Mesothelial cell of epicardium (in vitro differentiated cells): ENCODE measurements at regions not wholly inside any gene's neighbourhood (a gene's known extent, or its start where the extent isn't known, plus 50 kb on each side); places are given as distances from the start of the nearest gene placed in this dataset.

Source experiments
- DNase-seq, 2 experiments: peaks; one replicate each; pipeline ENCODE4 v3.0.0; 2021; ENCODE audit warnings: low spot score in 2 of 2; ENCODE audit not compliant: unreplicated experiment in 2 of 2
- H3K27ac Mint-ChIP-seq: 2 replicates; pipeline ENCODE4 v1.8.0; 2021; ENCODE audit warnings: mixed read lengths
- H3K27me3 Mint-ChIP-seq: 2 replicates; pipeline ENCODE4 v1.8.0; 2021; ENCODE audit warnings: low read depth, mixed read lengths
- H3K36me3 Mint-ChIP-seq: 2 replicates; pipeline ENCODE4 v1.8.0; 2021; ENCODE audit warnings: mixed read lengths
- H3K4me1 Mint-ChIP-seq: 2 replicates; pipeline ENCODE4 v1.8.0; 2021; ENCODE audit warnings: mixed read lengths
- H3K4me3 Mint-ChIP-seq: 2 replicates; pipeline ENCODE4 v1.8.0; 2021; ENCODE audit warnings: mild to moderate bottlenecking, moderate library complexity, mixed read lengths
- H3K9me3 Mint-ChIP-seq: 2 replicates; pipeline ENCODE4 v1.8.0; 2021; ENCODE audit warnings: mixed read lengths
- TF ChIP-seq, protein P1 (sequence below): fragments of 200-600 bp; sonication (generic); IDR thresholded peaks from one replicate; pipeline ENCODE4 v1.5.0; 2021; ENCODE audit warnings: antibody characterized with exemption; ENCODE audit not compliant: unreplicated experiment

DNA sequence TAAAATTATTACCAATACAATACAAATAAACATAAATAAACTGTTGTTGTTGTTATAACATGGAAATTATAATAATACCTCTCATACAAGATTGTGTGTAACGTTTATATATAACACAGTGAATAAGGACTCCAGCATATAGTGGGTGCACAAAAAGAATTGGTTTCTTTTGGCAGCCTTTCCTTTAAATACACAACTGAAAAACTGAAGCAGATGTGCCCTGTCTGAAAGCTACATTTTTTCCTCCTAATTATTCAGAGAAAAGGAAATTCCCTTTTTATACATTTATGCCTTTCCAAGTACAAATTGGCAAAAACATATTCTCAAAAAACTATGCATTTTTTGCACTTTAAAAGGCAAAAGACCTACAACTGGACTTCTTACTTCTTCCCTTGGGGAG, 928.9 kb upstream of the NR2F2 start:
- Mint-ChIP-seq H3K4me1 (peaks cover 7% of the 10 kb centered on the region), H3K36me3 (no peaks in the 10 kb centered on the region), H3K27me3 (no peaks in the 10 kb centered on the region), H3K9me3 (peaks cover 9% of the 10 kb centered on the region), H3K27ac (no peak overlapping the region), H3K4me3 (no peak overlapping the region)
- TF ChIP-seq, protein P1, sequence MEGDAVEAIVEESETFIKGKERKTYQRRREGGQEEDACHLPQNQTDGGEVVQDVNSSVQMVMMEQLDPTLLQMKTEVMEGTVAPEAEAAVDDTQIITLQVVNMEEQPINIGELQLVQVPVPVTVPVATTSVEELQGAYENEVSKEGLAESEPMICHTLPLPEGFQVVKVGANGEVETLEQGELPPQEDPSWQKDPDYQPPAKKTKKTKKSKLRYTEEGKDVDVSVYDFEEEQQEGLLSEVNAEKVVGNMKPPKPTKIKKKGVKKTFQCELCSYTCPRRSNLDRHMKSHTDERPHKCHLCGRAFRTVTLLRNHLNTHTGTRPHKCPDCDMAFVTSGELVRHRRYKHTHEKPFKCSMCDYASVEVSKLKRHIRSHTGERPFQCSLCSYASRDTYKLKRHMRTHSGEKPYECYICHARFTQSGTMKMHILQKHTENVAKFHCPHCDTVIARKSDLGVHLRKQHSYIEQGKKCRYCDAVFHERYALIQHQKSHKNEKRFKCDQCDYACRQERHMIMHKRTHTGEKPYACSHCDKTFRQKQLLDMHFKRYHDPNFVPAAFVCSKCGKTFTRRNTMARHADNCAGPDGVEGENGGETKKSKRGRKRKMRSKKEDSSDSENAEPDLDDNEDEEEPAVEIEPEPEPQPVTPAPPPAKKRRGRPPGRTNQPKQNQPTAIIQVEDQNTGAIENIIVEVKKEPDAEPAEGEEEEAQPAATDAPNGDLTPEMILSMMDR: no peak
- no peak for DNase-seq

DNA sequence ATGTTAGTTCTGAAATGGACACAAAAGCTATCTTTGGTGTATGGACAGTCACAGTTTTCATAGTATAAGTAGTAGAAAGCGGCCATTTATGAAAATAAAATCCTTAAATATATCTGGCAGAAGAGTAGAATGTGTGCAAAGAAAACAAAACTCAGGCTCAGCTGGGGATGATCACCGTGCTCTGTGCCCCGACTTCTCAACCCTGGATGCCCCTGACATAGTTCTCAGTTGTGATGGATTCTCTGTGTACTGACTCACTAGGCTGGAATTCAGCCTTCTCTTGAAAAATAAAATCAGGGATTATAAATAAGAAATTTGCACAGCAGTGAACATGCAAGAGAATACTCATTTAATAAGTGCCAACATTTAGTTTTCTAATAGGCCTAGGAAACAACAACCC, 925.1 kb upstream of the NR2F2 start:
- H3K9me3 Mint-ChIP-seq: no peaks in the 10 kb centered on the region
- no peak for DNase-seq
- no peaks in the 10 kb centered on the region for H3K36me3 Mint-ChIP-seq
- no peak overlapping the region for H3K4me3 Mint-ChIP-seq
- TF ChIP-seq, protein P1: no peak
- peaks cover 15% of the 10 kb centered on the region for H3K4me1 Mint-ChIP-seq
- no peak overlapping the region for H3K27ac Mint-ChIP-seq
- H3K27me3 Mint-ChIP-seq: no peaks in the 10 kb centered on the region

DNA sequence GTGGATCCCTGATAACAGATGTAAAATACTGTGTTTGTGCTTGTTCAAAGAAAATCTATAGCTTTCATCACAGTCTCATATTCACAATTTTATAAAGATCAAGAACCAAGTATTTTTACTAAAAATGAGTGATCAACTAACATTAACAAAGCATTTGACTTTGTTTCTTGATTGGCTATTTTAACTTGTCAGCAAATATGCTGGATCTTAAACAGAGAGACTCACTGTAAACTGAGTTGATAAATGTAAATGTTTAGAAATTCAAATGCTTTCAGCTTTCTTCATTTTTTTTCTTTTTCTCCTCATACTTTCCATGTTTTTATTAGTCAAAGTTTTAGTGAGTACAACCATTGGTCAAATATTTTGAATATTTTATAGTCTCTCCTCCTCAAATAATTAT, 923.0 kb upstream of the NR2F2 start:
- H3K4me1 Mint-ChIP-seq: peaks cover 10% of the 10 kb centered on the region
- peaks cover 4% of the 10 kb centered on the region for H3K9me3 Mint-ChIP-seq

DNA sequence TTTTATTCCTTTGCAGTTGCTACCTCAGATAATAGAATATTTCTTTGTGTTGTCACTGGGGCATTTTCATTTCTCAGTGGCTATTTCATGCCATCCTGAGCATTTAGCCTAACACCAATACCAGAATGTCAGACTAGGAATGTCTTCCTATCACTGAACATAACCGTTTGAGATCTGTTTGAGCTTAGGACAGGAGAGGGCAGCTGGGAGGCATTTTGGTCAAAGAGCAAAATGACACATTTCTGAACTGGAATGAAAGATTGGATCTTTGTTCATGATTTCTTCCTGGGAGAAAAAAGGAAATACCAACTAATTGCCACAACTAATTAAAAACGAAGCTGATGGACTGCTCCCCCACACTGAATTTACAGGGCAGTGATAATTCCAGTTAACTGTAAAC, 921.3 kb upstream of the NR2F2 start:
- Mint-ChIP-seq H3K9me3 (peaks cover 4% of the 10 kb centered on the region), H3K4me1 (peaks cover 10% of the 10 kb centered on the region), H3K27me3 (no peaks in the 10 kb centered on the region), H3K4me3 (no peak overlapping the region), H3K27ac (no peak overlapping the region), H3K36me3 (no peaks in the 10 kb centered on the region)
- no peak for DNase-seq
- TF ChIP-seq, protein P1: no peak

More for the DNA sequence above, 923.0 kb upstream of the NR2F2 start:
- DNase-seq: no peak
- Mint-ChIP-seq H3K36me3 (no peaks in the 10 kb centered on the region), H3K27ac (no peak overlapping the region), H3K4me3 (no peak overlapping the region), H3K27me3 (no peaks in the 10 kb centered on the region)
- TF ChIP-seq, protein P1: no peak

DNA sequence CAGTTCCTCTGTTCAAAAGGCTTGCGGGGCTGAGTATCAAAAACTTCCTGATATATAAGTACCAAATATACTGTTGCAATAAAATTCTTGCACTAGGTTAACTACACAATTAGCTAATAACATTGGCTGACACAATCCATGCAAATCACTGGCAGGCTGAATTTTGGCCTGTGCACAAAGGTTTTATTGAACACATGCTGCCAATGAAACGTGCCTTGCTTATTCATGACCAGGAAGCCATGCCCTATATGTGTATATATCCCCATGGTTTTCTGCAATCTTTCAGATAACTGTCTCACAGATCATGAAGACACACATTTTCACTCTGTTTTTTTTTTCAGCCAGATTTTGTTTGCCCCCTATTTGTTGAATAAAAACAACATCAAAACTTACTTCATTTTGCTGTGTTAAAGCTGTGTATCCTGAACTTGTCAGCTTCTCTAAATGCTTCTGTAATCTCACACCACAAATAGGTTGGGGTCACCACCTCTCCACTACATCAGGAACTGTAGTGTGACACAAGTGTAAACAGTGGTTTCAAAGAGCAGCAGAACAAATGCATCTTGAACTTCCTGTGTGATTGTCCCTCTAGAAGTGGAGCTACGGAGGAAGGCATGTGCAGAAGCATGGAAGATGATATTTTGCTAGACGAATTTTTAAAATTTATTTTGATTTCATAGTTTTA, 920.7 kb upstream of the NR2F2 start:
- TF ChIP-seq, protein P1: no peak
- peaks cover 10% of the 10 kb centered on the region for H3K4me1 Mint-ChIP-seq

More for the DNA sequence above, 920.7 kb upstream of the NR2F2 start:
- no peak for DNase-seq
- peaks cover 4% of the 10 kb centered on the region for H3K9me3 Mint-ChIP-seq
- H3K27ac Mint-ChIP-seq: no peak overlapping the region
- H3K36me3 Mint-ChIP-seq: no peaks in the 10 kb centered on the region
- no peaks in the 10 kb centered on the region for H3K27me3 Mint-ChIP-seq
- no peak overlapping the region for H3K4me3 Mint-ChIP-seq
